ENCODE measurements at regions not wholly inside any gene's neighbourhood (a gene's known extent, or its start where the extent isn't known, plus 50 kb on each side); places are given as distances from the start of the nearest gene placed in this dataset.

- no peak for DNase-seq (ENCODE audit: low read depth)
- TF ChIP-seq, protein P1, sequence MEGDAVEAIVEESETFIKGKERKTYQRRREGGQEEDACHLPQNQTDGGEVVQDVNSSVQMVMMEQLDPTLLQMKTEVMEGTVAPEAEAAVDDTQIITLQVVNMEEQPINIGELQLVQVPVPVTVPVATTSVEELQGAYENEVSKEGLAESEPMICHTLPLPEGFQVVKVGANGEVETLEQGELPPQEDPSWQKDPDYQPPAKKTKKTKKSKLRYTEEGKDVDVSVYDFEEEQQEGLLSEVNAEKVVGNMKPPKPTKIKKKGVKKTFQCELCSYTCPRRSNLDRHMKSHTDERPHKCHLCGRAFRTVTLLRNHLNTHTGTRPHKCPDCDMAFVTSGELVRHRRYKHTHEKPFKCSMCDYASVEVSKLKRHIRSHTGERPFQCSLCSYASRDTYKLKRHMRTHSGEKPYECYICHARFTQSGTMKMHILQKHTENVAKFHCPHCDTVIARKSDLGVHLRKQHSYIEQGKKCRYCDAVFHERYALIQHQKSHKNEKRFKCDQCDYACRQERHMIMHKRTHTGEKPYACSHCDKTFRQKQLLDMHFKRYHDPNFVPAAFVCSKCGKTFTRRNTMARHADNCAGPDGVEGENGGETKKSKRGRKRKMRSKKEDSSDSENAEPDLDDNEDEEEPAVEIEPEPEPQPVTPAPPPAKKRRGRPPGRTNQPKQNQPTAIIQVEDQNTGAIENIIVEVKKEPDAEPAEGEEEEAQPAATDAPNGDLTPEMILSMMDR (IDR thresholded peaks at IDR 0.05; ENCODE audit: insufficient read depth, low read depth, low read length, missing control alignments): no peak
- no peak overlapping the region for H3K4me3 ChIP-seq (ENCODE audit: low read depth, low read length)
These were observed 80.9 kb upstream of the GALNT5 start for GRCh38 chr2:157176602-157177001.

GRCh38 chr2:157178874-157179273, 78.6 kb upstream of the GALNT5 start:
- DNase-seq (ENCODE audit: low read depth): no peak
- TF ChIP-seq, protein P1 (IDR thresholded peaks at IDR 0.05; ENCODE audit: insufficient read depth, low read depth, low read length, missing control alignments): peak; percentile 4
- no peak overlapping the region for H3K4me3 ChIP-seq (ENCODE audit: low read depth, low read length)

DNA sequence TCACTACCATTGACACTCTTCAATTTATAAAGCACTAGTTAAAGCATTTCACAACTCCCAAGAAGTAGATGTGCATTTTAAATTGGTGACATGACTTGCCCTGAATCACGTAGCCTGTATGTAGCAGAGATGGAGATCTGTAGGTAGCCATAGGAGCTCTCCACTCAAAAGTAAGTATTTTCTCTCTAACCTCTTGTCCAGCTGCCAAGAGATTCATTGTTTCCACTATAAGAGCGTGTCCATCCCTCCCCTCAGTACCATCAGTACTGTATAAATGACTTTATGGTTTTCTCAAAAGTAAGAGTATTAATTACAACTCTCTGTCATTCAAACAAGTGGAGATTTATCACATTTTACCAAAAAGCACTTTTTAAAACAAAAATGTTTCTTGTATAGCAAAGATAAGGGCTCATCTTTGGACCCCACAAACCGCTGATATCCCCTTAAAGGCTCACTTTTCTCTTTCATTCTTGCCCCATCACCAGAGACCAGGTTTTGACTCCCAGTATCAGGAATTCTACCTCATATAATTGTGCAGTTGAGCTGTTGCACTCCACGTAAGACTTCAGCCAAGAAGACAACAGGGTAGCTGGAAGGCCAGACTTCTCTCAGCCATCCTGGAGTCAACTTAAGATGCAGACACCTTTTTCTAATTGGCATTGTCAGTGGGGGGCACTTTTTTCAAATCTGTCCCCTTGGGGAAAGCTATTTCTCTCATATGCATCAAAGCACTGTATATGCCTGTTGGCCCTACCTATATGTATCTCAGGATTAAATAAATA, 78.0 kb upstream of the GALNT5 start:
- DNase-seq (ENCODE audit: low read depth): no peak
- TF ChIP-seq, protein P1 (IDR thresholded peaks at IDR 0.05; ENCODE audit: insufficient read depth, low read depth, low read length, missing control alignments): no peak
- H3K4me3 ChIP-seq (ENCODE audit: low read depth, low read length): no peak overlapping the region

DNA sequence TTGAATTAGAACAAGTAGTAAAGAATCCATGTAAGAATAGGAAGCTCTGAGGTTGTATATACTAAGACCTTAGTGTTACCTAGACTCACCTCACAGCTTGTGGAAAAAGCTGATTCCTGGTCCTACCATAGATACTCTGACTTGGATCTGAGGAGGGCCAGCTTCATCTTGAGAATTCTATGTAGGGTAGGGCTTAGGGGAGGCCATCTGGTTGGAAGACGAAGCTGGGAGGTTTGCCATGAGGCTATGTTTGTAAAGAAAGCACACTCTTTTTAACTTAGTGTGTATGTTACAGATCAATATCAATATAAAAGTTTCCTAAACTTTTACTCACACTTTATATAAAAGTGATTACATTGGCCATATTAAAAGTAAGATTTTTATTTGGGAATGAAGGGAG, 77.1 kb upstream of the GALNT5 start:
- H3K4me3 ChIP-seq (ENCODE audit: low read depth, low read length): no peak overlapping the region
- TF ChIP-seq, protein P1 (IDR thresholded peaks at IDR 0.05; ENCODE audit: insufficient read depth, low read depth, low read length, missing control alignments): no peak
- DNase-seq (ENCODE audit: low read depth): no peak

- H3K4me3 ChIP-seq (ENCODE audit: low read depth, low read length): no peak overlapping the region
- DNase-seq (ENCODE audit: low read depth): no peak
- TF ChIP-seq, protein P1 (IDR thresholded peaks at IDR 0.05; ENCODE audit: insufficient read depth, low read depth, low read length, missing control alignments): no peak
These were observed 76.3 kb upstream of the GALNT5 start for GRCh38 chr2:157181234-157181633.

DNA sequence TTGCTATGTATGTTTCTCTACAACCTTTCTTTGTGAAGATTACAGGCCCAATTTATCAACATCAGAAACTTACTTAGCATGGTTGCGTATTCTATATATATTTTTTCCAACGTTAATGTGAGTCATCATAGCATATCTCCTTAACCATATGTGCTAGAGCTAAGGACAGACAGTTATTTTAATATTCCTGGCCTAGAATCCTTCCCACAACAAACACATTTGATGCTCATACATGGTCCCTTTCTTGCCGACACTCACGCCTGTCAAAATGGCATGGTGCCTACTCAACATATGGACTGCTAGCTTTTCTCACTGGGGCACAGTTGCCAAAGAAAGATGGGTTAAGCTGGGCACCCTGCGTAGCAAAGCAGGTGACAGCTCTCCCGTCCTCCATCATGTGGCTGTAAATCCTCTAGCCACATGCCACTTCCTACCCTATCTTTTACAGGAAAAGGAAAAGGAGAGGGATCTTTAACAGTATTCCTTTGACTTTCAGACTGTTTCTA, 75.2 kb upstream of the GALNT5 start:
- TF ChIP-seq, protein P1 (IDR thresholded peaks at IDR 0.05; ENCODE audit: insufficient read depth, low read depth, low read length, missing control alignments): no peak
- no peak for DNase-seq (ENCODE audit: low read depth)
- no peak overlapping the region for H3K4me3 ChIP-seq (ENCODE audit: low read depth, low read length)

Data from GM12865 (cell line).